ENCODE measurements at regions not wholly inside any gene's neighbourhood (a gene's known extent, or its start where the extent isn't known, plus 50 kb on each side); places are given as distances from the start of the nearest gene placed in this dataset.

- TF ChIP-seq CBX8 (IDR thresholded peaks at IDR 0.05; ENCODE audit: borderline replicate concordance, low read depth, low read length) (no peak), KDM1A (IDR thresholded peaks at IDR 0.05; ENCODE audit: borderline replicate concordance, low read length) (no peak), ZNF274 (IDR thresholded peaks at IDR 0.05; ENCODE audit: borderline replicate concordance, extremely low read depth, low read length) (no peak), CEBPB (IDR thresholded peaks at IDR 0.05; ENCODE audit: low read depth, low read length) (no peak), NRF1 (IDR thresholded peaks at IDR 0.05; ENCODE audit: low read depth, low read length) (no peak), YY1 (IDR thresholded peaks at IDR 0.05; ENCODE audit: low read depth, low read length) (no peak)
Observed at GRCh38 chr1:224529844-224530243, 86.3 kb upstream of the CNIH3 start (continued).

Measured in H1 (cell line).